ENCODE measurements at regions not wholly inside any gene's neighbourhood (a gene's known extent, or its start where the extent isn't known, plus 50 kb on each side); places are given as distances from the start of the nearest gene placed in this dataset.

- no peak overlapping the region for H2BK5ac ChIP-seq (ENCODE audit: low read length)
- H3K4me3 ChIP-seq (ENCODE audit: low read length), result no peak overlapping the region
- no peak overlapping the region for H4K8ac ChIP-seq (ENCODE audit: low read depth, low read length)
- H3K79me1 ChIP-seq (ENCODE audit: low read length), result no peaks in the 10 kb centered on the region
- H4K5ac ChIP-seq (ENCODE audit: low read length), result no peak overlapping the region
- no peak overlapping the region for H2AK5ac ChIP-seq (ENCODE audit: low read length)
- H3K4me2 ChIP-seq (ENCODE audit: low read length), result no peak overlapping the region
- H2BK15ac ChIP-seq (replicated peaks; ENCODE audit: low read depth), result no peak overlapping the region
- no peak overlapping the region for H3K4ac ChIP-seq (ENCODE audit: low read depth, low read length)
- no peak for DNase-seq
- H3K36me3 ChIP-seq (ENCODE audit: control insufficient read depth, insufficient read depth, low read length), result no peaks in the 10 kb centered on the region
- no peaks in the 10 kb centered on the region for H3K79me2 ChIP-seq (ENCODE audit: control insufficient read depth, insufficient read depth, low read length)
- no peak overlapping the region for H3K9ac ChIP-seq (ENCODE audit: low read length)
- H3K23ac ChIP-seq (ENCODE audit: low read length), result no peak overlapping the region
- WGBS (ENCODE audit: extremely low coverage, insufficient coverage, low lambda C conversion rate), result no CpG with 5 or more reads among the region's 5 CpGs
- H3K56ac ChIP-seq (ENCODE audit: low read length), result no peak overlapping the region
- no peaks in the 10 kb centered on the region for H3K4me1 ChIP-seq (ENCODE audit: control insufficient read depth, low read depth, low read length)
- H3K27me3 ChIP-seq (ENCODE audit: insufficient read depth, low read length, poor library complexity), result no peaks in the 10 kb centered on the region
- H2BK120ac ChIP-seq (ENCODE audit: low read depth, low read length), result no peak overlapping the region
- H3K18ac ChIP-seq (ENCODE audit: low read length), result no peak overlapping the region
- H3K27ac ChIP-seq (ENCODE audit: low read depth, low read length), result no peak overlapping the region
Measured at GRCh38 chr7:355568-355967, 65.6 kb downstream of the FOXL3 start.

- WGBS (ENCODE audit: extremely low coverage, insufficient coverage, low lambda C conversion rate), result no CpG with 5 or more reads among the region's 5 CpGs
- H3K4me3 ChIP-seq (ENCODE audit: low read length), result no peak overlapping the region
- H4K8ac ChIP-seq (ENCODE audit: low read depth, low read length), result no peak overlapping the region
- H3K36me3 ChIP-seq (ENCODE audit: control insufficient read depth, insufficient read depth, low read length), result no peaks in the 10 kb centered on the region
- no peaks in the 10 kb centered on the region for H3K27me3 ChIP-seq (ENCODE audit: insufficient read depth, low read length, poor library complexity)
- H3K56ac ChIP-seq (ENCODE audit: low read length), result no peak overlapping the region
- no peak overlapping the region for H2BK15ac ChIP-seq (replicated peaks; ENCODE audit: low read depth)
- no peak overlapping the region for H3K4me2 ChIP-seq (ENCODE audit: low read length)
- H3K4me1 ChIP-seq (ENCODE audit: control insufficient read depth, low read depth, low read length), result no peaks in the 10 kb centered on the region
- H4K5ac ChIP-seq (ENCODE audit: low read length), result no peak overlapping the region
- H3K79me1 ChIP-seq (ENCODE audit: low read length), result no peaks in the 10 kb centered on the region
- no peak overlapping the region for H2AK5ac ChIP-seq (ENCODE audit: low read length)
- no peak overlapping the region for H2BK120ac ChIP-seq (ENCODE audit: low read depth, low read length)
- H3K79me2 ChIP-seq (ENCODE audit: control insufficient read depth, insufficient read depth, low read length), result no peaks in the 10 kb centered on the region
- H3K4ac ChIP-seq (ENCODE audit: low read depth, low read length), result no peak overlapping the region
- no peak overlapping the region for H2BK5ac ChIP-seq (ENCODE audit: low read length)
- H3K18ac ChIP-seq (ENCODE audit: low read length), result no peak overlapping the region
- H3K23ac ChIP-seq (ENCODE audit: low read length), result no peak overlapping the region
- H3K27ac ChIP-seq (ENCODE audit: low read depth, low read length), result no peak overlapping the region
- no peak for DNase-seq
- H3K9ac ChIP-seq (ENCODE audit: low read length), result no peak overlapping the region
Measured at GRCh38 chr7:356087-356486, 66.1 kb downstream of the FOXL3 start.

DNA sequence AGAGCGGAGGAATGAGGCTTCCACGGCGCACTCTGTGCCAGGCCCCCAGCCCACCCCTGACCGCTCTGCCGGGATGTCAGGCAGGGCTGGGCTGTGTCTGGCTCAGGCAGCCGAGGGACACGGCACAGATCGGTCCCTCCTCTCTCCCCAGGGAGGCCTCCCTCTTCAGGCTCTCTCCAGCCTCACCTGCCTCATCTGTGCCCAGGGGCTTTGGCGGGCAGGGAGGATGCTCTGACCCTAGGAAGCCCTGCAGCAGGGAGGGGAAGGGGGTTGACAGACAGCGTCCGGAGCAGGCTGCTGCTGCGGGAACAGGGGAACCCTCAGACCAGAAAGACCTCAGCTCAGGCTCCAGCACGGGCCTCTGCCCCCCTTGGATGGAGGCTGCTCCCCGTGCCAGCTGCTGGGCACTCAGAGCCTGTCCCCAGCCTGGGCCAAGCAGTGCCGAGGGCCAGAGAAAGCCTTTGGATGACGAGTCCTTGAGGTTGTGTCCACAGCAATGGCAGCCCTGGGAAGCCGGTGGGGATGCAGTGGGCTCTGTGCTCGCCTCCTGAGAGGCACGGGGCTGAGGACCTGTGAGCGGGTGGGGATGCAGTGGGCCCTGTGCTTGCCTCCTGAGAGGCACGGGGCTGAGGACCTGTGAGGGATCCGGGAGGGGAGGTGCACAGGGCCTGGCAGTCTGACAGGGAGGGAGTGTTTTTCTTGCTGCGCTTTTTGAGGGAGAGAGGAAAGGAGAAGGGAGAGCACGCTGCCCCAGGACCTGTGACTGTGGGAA, 66.9 kb downstream of the FOXL3 start:
- H3K23ac ChIP-seq (ENCODE audit: low read length), result no peak overlapping the region
- H2BK5ac ChIP-seq (ENCODE audit: low read length), result no peak overlapping the region
- no peaks in the 10 kb centered on the region for H3K27me3 ChIP-seq (ENCODE audit: insufficient read depth, low read length, poor library complexity)
- no peak overlapping the region for H2AK5ac ChIP-seq (ENCODE audit: low read length)
- H3K4ac ChIP-seq (ENCODE audit: low read depth, low read length), result no peak overlapping the region
- WGBS (ENCODE audit: extremely low coverage, insufficient coverage, low lambda C conversion rate), result no CpG with 5 or more reads among the region's 24 CpGs
- no peak for DNase-seq
- no peak overlapping the region for H2BK120ac ChIP-seq (ENCODE audit: low read depth, low read length)
- H3K18ac ChIP-seq (ENCODE audit: low read length), result no peak overlapping the region
- H4K8ac ChIP-seq (ENCODE audit: low read depth, low read length), result no peak overlapping the region
- H3K27ac ChIP-seq (ENCODE audit: low read depth, low read length), result no peak overlapping the region
- H3K4me2 ChIP-seq (ENCODE audit: low read length), result no peak overlapping the region
- no peaks in the 10 kb centered on the region for H3K4me1 ChIP-seq (ENCODE audit: control insufficient read depth, low read depth, low read length)
- no peak overlapping the region for H3K9ac ChIP-seq (ENCODE audit: low read length)
- H4K5ac ChIP-seq (ENCODE audit: low read length), result no peak overlapping the region
- H3K79me1 ChIP-seq (ENCODE audit: low read length), result no peaks in the 10 kb centered on the region
- no peak overlapping the region for H3K4me3 ChIP-seq (ENCODE audit: low read length)
- no peak overlapping the region for H2BK15ac ChIP-seq (replicated peaks; ENCODE audit: low read depth)
- H3K56ac ChIP-seq (ENCODE audit: low read length), result no peak overlapping the region
- no peaks in the 10 kb centered on the region for H3K36me3 ChIP-seq (ENCODE audit: control insufficient read depth, insufficient read depth, low read length)
- no peaks in the 10 kb centered on the region for H3K79me2 ChIP-seq (ENCODE audit: control insufficient read depth, insufficient read depth, low read length)

DNA sequence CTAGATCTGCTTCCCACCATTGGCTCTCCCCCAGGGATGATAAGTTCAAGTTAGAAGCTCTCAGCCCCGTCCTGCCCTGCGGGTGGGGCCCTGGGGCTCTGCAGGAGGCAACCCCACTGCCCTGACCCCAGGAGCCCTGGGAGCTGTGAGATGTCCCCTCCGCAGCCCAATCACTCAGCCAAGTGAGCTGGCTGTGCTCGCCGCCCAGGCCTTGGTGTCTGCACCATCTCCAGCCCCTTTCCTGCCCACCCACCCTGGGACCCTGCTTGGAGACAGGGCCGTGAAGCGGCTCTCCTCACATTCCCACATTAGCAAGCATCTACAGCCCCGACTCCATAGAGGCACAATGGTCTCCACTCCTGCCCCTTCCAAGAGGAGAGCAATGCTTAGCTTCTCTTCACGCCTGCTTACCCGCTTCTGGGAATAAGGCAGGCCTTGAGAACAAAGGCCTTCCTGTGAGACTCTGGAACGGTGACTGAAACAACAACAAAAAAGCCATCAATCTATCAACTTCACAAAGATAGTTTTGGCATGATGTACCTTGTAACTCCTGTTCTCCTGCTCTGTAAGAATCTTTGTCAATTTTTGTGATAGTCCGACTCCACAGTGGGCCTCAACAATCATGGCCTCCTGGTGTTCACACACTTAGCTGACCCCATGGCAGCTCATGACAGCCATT, 67.7 kb downstream of the FOXL3 start:
- no peaks in the 10 kb centered on the region for H3K79me1 ChIP-seq (ENCODE audit: low read length)
- H3K4ac ChIP-seq (ENCODE audit: low read depth, low read length), result no peak overlapping the region
- no peaks in the 10 kb centered on the region for H3K79me2 ChIP-seq (ENCODE audit: control insufficient read depth, insufficient read depth, low read length)
- no peak overlapping the region for H4K8ac ChIP-seq (ENCODE audit: low read depth, low read length)
- no peak overlapping the region for H3K4me2 ChIP-seq (ENCODE audit: low read length)
- H4K5ac ChIP-seq (ENCODE audit: low read length), result no peak overlapping the region
- no peaks in the 10 kb centered on the region for H3K36me3 ChIP-seq (ENCODE audit: control insufficient read depth, insufficient read depth, low read length)
- H2BK5ac ChIP-seq (ENCODE audit: low read length), result no peak overlapping the region
- no peaks in the 10 kb centered on the region for H3K27me3 ChIP-seq (ENCODE audit: insufficient read depth, low read length, poor library complexity)
- no peak overlapping the region for H2AK5ac ChIP-seq (ENCODE audit: low read length)
- DNase-seq, result no peak
- H3K18ac ChIP-seq (ENCODE audit: low read length), result no peak overlapping the region
- no peak overlapping the region for H2BK120ac ChIP-seq (ENCODE audit: low read depth, low read length)
- no peak overlapping the region for H2BK15ac ChIP-seq (replicated peaks; ENCODE audit: low read depth)
- H3K4me3 ChIP-seq (ENCODE audit: low read length), result no peak overlapping the region
- H3K27ac ChIP-seq (ENCODE audit: low read depth, low read length), result no peak overlapping the region
- no peaks in the 10 kb centered on the region for H3K4me1 ChIP-seq (ENCODE audit: control insufficient read depth, low read depth, low read length)
- no peak overlapping the region for H3K23ac ChIP-seq (ENCODE audit: low read length)
- WGBS (ENCODE audit: extremely low coverage, insufficient coverage, low lambda C conversion rate), result no CpG with 5 or more reads among the region's 12 CpGs
- H3K56ac ChIP-seq (ENCODE audit: low read length), result no peak overlapping the region
- no peak overlapping the region for H3K9ac ChIP-seq (ENCODE audit: low read length)

- H2BK5ac ChIP-seq (ENCODE audit: low read length), result no peak overlapping the region
- H3K18ac ChIP-seq (ENCODE audit: low read length), result no peak overlapping the region
- H3K56ac ChIP-seq (ENCODE audit: low read length), result no peak overlapping the region
- H3K4me3 ChIP-seq (ENCODE audit: low read length), result no peak overlapping the region
- H2BK15ac ChIP-seq (replicated peaks; ENCODE audit: low read depth), result no peak overlapping the region
- no peaks in the 10 kb centered on the region for H3K27me3 ChIP-seq (ENCODE audit: insufficient read depth, low read length, poor library complexity)
- H3K4me2 ChIP-seq (ENCODE audit: low read length), result no peak overlapping the region
- H3K27ac ChIP-seq (ENCODE audit: low read depth, low read length), result no peak overlapping the region
- no peak for DNase-seq
- no peak overlapping the region for H3K4ac ChIP-seq (ENCODE audit: low read depth, low read length)
- no peaks in the 10 kb centered on the region for H3K79me1 ChIP-seq (ENCODE audit: low read length)
- no peak overlapping the region for H2AK5ac ChIP-seq (ENCODE audit: low read length)
- H3K4me1 ChIP-seq (ENCODE audit: control insufficient read depth, low read depth, low read length), result no peaks in the 10 kb centered on the region
- no peak overlapping the region for H4K8ac ChIP-seq (ENCODE audit: low read depth, low read length)
- no peaks in the 10 kb centered on the region for H3K79me2 ChIP-seq (ENCODE audit: control insufficient read depth, insufficient read depth, low read length)
- no peak overlapping the region for H4K5ac ChIP-seq (ENCODE audit: low read length)
- no peak overlapping the region for H3K9ac ChIP-seq (ENCODE audit: low read length)
- WGBS (ENCODE audit: extremely low coverage, insufficient coverage, low lambda C conversion rate), result no CpG with 5 or more reads among the region's 1 CpG
- no peaks in the 10 kb centered on the region for H3K36me3 ChIP-seq (ENCODE audit: control insufficient read depth, insufficient read depth, low read length)
- H3K23ac ChIP-seq (ENCODE audit: low read length), result no peak overlapping the region
- no peak overlapping the region for H2BK120ac ChIP-seq (ENCODE audit: low read depth, low read length)
Measured at GRCh38 chr7:358352-358751, 68.4 kb downstream of the FOXL3 start.
